ENCODE measurements at regions not wholly inside any gene's neighbourhood (a gene's known extent, or its start where the extent isn't known, plus 50 kb on each side); places are given as distances from the start of the nearest gene placed in this dataset.

DNA sequence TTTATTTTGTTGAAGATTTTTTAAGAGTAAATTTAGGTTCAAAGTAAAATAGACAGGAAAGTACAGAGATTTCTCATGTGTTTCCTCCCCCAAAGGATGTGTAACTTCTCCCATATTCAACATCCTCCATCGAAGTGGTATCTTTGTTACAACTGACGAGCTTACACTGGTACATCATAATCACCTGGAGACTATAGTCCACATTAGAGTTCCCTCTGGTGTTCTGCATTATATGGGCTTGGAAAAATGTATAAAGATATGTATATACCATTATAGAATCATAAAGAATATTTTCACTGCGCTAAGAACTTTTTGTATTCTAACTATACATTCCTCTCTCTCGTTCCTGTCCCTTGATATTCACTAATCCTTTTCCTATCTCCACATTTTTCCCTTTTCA is 203.7 kb downstream of the AMY1C start:
- BruUV-seq (replicated peaks) = no TSS peak
- Mint-ChIP-seq H3K4me1 (ENCODE audit: low read depth, unreplicated experiment) (no peaks in the 10 kb centered on the region), H3K36me3 (ENCODE audit: insufficient read depth, unreplicated experiment) (no peaks in the 10 kb centered on the region), H3K4me3 (ENCODE audit: unreplicated experiment) (no peak overlapping the region), H3K27ac (ENCODE audit: unreplicated experiment) (no peak overlapping the region), H3K9me3 (ENCODE audit: unreplicated experiment) (no peaks in the 10 kb centered on the region), H3K27me3 (ENCODE audit: insufficient read depth, unreplicated experiment) (no peaks in the 10 kb centered on the region)
- intact Hi-C loops (cut with micrococcal nuclease; ENCODE audit: unreplicated experiment) = no loop called here
- TF ChIP-seq, protein P1, sequence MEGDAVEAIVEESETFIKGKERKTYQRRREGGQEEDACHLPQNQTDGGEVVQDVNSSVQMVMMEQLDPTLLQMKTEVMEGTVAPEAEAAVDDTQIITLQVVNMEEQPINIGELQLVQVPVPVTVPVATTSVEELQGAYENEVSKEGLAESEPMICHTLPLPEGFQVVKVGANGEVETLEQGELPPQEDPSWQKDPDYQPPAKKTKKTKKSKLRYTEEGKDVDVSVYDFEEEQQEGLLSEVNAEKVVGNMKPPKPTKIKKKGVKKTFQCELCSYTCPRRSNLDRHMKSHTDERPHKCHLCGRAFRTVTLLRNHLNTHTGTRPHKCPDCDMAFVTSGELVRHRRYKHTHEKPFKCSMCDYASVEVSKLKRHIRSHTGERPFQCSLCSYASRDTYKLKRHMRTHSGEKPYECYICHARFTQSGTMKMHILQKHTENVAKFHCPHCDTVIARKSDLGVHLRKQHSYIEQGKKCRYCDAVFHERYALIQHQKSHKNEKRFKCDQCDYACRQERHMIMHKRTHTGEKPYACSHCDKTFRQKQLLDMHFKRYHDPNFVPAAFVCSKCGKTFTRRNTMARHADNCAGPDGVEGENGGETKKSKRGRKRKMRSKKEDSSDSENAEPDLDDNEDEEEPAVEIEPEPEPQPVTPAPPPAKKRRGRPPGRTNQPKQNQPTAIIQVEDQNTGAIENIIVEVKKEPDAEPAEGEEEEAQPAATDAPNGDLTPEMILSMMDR (IDR thresholded peaks at IDR 0.05; ENCODE audit: insufficient read depth in 1 of 2, low read depth in 1 of 2, low read length in 1 of 2, severe bottlenecking in 1 of 2, unreplicated experiment in 1 of 2) = no peak
- H3K4me1 ChIP-seq = no peaks in the 10 kb centered on the region
- ChIA-PET POLR2A (no interaction called here), CTCF (no interaction called here)
- no peaks in the 10 kb centered on the region for H3K36me3 ChIP-seq (ENCODE audit: control insufficient read depth, insufficient read depth, low read length)
- H3K4me3 ChIP-seq (ENCODE audit: low read depth, low read length) = no peak overlapping the region
- no peaks in the 10 kb centered on the region for H3K9me3 ChIP-seq
- no peak for DNase-seq
- no peaks in the 10 kb centered on the region for H3K27me3 ChIP-seq (replicated peaks; ENCODE audit: control insufficient read depth, insufficient read depth, low read length)

DNA sequence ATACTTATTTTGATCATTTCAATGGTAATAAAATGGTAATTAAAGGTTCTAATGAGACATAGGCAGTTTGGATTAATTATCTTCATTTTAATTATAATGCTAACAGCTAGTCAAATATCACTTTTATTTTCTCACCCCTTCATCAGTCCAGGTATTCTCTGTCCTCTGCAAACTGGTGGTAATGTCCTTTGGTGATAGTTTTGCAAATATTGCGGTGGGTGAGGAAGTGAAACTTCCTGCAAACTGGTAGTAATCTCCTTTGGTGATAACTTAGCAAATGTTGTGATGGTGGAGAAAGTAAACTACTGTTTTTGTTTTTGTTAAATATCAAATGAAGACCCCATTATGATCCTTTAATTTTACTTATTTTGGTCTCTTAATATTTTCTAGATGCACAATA is 209.0 kb downstream of the AMY1C start:
- Histone ChIP-seq H3K9me3 (no peaks in the 10 kb centered on the region), H3K36me3 (ENCODE audit: control insufficient read depth, insufficient read depth, low read length) (no peaks in the 10 kb centered on the region), H3K4me3 (ENCODE audit: low read depth, low read length) (no peak overlapping the region), H3K27me3 (replicated peaks; ENCODE audit: control insufficient read depth, insufficient read depth, low read length) (no peaks in the 10 kb centered on the region), H3K4me1 (no peaks in the 10 kb centered on the region)
- Mint-ChIP-seq H3K36me3 (ENCODE audit: insufficient read depth, unreplicated experiment) (no peaks in the 10 kb centered on the region), H3K27me3 (ENCODE audit: insufficient read depth, unreplicated experiment) (no peaks in the 10 kb centered on the region), H3K4me1 (ENCODE audit: low read depth, unreplicated experiment) (no peaks in the 10 kb centered on the region), H3K9me3 (ENCODE audit: unreplicated experiment) (no peaks in the 10 kb centered on the region), H3K4me3 (ENCODE audit: unreplicated experiment) (no peak overlapping the region), H3K27ac (ENCODE audit: unreplicated experiment) (no peak overlapping the region)
- intact Hi-C loops (cut with micrococcal nuclease; ENCODE audit: unreplicated experiment) = no loop called here
- CTCF ChIA-PET = no interaction called here
- BruUV-seq (replicated peaks) = no TSS peak
- DNase-seq = no peak
- TF ChIP-seq, protein P1 (IDR thresholded peaks at IDR 0.05; ENCODE audit: insufficient read depth in 1 of 2, low read depth in 1 of 2, low read length in 1 of 2, severe bottlenecking in 1 of 2, unreplicated experiment in 1 of 2) = no peak
- POLR2A ChIA-PET = no interaction called here

DNA sequence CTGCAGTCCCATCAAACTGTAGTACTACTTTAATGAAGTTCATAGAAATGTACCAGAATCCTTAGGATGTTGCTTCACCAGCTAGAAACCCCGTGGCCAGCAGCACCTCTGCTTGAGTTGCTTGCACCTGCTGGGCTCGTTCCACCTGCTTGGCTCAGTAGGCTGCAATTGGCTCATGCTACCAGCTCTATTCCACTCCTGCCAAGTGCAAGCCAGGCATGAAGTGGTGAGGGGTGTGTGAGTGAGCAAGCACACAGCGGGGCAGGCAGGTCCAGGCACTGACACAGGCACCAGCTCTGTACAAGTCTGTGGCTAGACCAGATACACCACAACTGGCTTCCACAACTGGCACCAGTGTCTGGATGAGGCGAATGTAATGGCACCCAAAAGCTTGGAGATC is 209.9 kb downstream of the AMY1C start:
- ChIA-PET POLR2A (no interaction called here), CTCF (no interaction called here)
- no peaks in the 10 kb centered on the region for H3K4me1 Mint-ChIP-seq (ENCODE audit: low read depth, unreplicated experiment)
- no peaks in the 10 kb centered on the region for H3K9me3 ChIP-seq
- H3K4me1 ChIP-seq = no peaks in the 10 kb centered on the region
- no peaks in the 10 kb centered on the region for H3K36me3 ChIP-seq (ENCODE audit: control insufficient read depth, insufficient read depth, low read length)
- no peaks in the 10 kb centered on the region for H3K9me3 Mint-ChIP-seq (ENCODE audit: unreplicated experiment)
- no peak for DNase-seq
- H3K27me3 Mint-ChIP-seq (ENCODE audit: insufficient read depth, unreplicated experiment) = no peaks in the 10 kb centered on the region
- H3K36me3 Mint-ChIP-seq (ENCODE audit: insufficient read depth, unreplicated experiment) = no peaks in the 10 kb centered on the region
- H3K4me3 Mint-ChIP-seq (ENCODE audit: unreplicated experiment) = no peak overlapping the region
- TF ChIP-seq, protein P1 (IDR thresholded peaks at IDR 0.05; ENCODE audit: insufficient read depth in 1 of 2, low read depth in 1 of 2, low read length in 1 of 2, severe bottlenecking in 1 of 2, unreplicated experiment in 1 of 2) = no peak
- no peak overlapping the region for H3K4me3 ChIP-seq (ENCODE audit: low read depth, low read length)
- intact Hi-C loops (cut with micrococcal nuclease; ENCODE audit: unreplicated experiment) = no loop called here
- no TSS peak for BruUV-seq (replicated peaks)
- H3K27me3 ChIP-seq (replicated peaks; ENCODE audit: control insufficient read depth, insufficient read depth, low read length) = no peaks in the 10 kb centered on the region
- H3K27ac Mint-ChIP-seq (ENCODE audit: unreplicated experiment) = no peak overlapping the region
